ENCODE measurements at regions not wholly inside any gene's neighbourhood (a gene's known extent, or its start where the extent isn't known, plus 50 kb on each side); places are given as distances from the start of the nearest gene placed in this dataset.
"Not testable (repeated sequence)": the region's sequence is repeated elsewhere in the genome, so short reads cannot be mapped to it uniquely, and the experiment has no call there.

DNA sequence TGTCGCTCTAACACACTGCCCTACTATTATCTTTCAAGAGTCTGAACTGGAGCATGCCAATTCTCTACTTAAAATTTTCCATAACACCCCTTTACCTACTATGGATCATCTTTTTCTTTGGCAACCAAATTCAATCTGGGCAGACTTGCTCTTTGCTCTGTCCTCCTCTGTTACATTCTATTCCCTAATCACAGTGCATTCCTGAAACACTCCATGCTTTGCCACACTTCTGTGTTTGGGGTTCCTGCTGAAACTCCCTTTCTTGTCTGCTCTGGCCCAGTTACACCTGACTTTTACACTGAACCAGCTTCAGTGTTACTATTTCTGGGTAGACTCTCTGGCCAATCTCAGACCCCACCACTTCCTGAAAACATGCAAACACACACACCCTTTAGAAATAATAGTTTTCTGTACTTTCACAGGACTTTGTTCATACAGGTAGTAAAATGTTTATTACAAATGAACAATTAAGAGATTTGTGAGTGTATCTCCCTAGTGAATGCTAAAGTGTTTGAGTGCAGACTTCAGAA lies 119.9 kb upstream of the DCC start:
- no peak for DNase-seq

- DNase-seq: no peak
Measured at GRCh38 chr18:52222211-52222610, 117.8 kb upstream of the DCC start.

DNA sequence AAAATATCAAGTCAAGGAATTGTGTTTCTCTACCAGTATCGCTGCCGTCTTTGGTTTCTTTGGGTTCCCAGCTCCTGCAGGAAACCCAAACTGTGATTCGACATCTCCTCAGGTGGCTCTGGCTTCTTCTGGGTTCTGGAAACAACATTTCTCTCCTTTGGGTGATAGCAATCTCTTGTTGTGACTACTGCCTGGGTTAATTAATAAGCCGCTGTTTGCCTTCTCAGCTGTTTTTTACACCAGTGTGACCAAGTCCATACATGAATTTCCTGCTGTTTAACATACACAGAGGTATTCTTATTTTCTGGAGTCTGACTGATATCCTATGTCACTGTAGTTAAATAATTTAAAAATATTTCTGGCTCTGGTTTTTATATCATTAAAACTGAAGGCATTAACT lies 112.5 kb upstream of the DCC start:
- no peak for DNase-seq

GRCh38 chr18:52228166-52228565 lies 111.8 kb upstream of the DCC start:
- no peak for DNase-seq

- no peak for DNase-seq
Measured at GRCh38 chr18:52236131-52236530, 103.9 kb upstream of the DCC start.

DNA sequence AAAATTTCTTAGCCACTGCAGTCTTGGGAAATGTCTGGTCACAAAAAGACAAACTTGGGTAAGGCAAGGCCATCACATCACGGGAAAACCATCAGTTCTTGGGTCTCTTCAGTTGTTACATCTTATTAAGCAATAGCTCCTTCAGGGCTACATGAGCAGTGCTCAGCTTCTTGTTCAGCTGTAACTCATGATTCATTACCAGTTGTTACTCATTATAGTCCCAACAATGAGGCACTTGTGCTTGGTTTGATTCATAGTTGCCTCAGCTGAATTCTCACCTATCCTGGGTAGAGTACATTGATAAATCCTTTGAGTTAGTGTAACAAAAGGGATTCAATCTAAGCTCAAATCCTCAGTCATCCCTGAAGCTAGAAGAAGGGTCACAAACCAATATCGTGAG lies 102.4 kb upstream of the DCC start:
- no peak for DNase-seq

DNA sequence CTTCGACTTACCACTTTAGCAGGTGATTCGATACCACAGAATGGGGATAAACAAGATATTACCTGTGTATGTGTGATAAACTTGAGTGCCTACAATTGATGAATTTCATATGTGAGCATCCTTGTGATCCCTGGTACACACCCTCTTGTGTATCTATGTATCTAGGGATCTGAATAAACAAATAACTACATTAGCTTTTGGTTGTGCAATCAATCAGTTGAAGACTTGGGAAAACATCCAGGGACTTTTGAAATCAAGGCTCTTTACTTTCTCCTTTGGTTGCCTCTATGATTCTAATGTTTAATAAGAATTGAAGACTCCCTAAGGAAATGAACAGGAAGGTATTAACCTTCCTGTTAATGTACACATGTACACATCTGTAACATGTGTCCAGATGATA lies 97.3 kb upstream of the DCC start:
- DNase-seq: no peak

DNA sequence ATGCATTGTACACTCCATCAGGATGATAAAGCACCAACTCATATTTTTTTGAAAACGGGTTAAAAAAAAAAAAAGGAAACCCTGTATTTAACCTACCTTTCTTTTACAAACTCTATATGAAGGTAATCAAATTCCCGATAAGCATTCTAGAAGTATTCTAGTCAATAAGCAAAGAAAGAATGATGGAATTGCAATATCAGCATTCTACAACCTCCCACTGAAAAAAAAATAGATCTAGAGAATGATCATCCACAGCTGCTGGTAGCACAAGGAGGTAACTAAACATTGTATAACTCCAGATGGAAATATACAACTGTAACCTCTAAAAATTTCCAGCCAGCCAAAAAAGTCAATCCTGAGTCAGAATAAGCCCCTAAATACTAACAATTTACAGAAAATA lies 95.3 kb upstream of the DCC start:
- no peak for DNase-seq

DNA sequence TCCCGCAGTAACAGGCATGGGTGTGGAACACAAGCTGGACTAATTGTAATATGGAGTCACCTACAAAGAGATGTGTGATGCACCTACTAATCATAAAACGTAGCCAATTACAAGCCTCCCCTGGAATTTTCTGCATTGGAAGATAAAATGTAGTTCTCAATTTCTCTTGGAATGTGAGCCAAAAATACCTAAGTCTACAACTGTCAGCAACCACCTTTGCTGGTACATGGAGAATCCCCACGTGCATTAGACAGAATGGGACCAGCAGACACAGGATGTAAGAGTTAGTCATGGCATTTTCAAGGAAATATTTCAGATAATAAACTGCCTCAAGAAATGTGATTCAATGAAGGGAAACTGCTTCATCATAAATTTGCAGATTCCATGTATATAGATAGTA lies 85.6 kb upstream of the DCC start:
- no peak for DNase-seq

GRCh38 chr18:52257417-52257816 lies 82.6 kb upstream of the DCC start:
- not testable (repeated sequence) for DNase-seq

GRCh38 chr18:52275817-52276216 lies 64.2 kb upstream of the DCC start:
- DNase-seq: no peak

DNA sequence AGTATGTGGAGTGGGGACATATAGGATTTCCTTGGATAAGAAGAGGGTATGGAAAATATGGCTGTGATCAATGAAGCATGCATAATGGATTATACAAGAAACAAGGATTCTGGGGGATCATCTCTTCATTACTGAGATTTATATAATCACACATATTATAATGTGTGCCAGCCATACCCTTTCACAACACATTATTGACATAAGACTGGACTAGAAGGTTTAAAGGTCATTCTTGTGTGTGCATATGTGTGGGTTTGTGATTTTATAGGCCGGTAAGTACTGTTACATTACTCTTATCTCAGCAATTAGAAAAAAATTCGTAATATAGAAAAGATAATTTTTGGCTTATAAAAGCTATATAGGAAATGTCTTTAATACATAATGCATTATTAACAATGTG lies 62.2 kb upstream of the DCC start:
- no peak for DNase-seq

DNA sequence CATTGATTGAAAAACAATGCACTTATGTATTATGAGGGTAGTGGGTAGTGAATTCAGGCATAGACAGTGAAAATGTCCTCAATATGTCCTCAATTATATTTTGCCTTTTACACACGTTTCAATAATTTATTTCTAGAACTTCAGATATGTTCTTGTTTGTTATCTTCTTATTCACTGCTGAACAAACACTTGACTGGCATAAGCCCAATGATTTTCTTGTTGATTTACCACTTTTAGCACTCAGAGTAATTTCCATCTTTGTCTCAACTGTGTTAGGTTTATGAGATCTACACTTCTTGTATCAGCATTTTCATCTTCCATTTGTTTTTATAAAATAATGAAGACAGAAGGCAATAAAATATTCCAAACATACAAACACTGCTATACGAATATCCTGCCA lies 61.8 kb upstream of the DCC start:
- DNase-seq: no peak

DNA sequence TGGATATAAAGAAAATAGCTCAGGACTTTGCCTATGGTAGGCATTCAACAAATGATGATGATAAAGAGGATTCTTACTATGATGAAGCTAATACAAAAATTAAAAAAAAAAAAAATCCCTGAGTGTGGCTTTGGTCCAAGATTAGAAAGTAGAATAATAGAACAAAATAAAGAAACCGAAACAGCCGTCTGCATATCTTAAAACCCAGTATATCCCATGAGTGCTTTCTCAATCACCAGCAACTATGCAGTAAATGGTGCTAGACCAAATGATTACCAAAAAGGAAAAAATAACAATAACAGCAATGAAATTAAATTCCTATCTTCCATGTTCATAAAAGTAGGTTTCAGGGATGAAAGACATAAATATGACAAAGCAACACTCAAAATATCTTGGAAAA lies 59.3 kb upstream of the DCC start:
- DNase-seq: no peak

DNA sequence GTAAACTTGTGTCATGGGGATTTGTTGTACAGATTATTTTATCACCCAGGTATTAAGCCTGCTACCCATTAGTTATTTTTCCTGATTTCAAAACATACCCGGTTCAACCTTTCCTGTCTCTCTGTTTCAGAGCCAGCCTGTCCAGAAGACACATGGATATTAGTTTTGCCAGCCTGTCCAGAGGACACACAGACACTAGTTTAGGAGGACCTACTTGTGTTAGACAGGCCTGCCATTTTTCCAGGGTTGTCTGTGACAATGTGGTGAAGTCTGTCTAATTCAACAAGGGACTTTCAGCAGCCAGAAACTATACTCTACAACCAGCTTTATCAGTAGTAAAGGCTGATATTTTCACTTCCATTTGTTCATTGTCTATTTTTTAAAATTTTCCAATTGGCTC lies 56.1 kb upstream of the DCC start:
- no peak for DNase-seq

DNA sequence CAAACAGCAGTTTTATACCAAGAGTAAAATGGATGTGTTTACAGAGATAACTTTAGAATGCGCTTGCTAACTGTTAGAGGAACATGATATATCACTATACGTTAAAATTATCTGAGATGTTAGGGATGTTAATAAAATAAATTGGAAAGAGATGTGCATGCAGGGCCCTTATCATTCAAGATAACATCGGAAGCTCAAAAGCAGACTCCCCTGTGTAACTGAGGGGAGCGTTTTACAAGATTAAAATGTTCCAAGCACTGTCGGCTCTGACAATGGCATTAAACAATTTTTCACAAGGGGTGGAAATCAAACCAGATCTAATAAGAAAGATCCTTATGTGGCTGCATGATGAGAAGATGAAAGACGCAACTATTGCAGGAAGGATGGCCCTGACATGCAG lies 53.3 kb upstream of the DCC start:
- DNase-seq: no peak

- DNase-seq: no peak
Measured at GRCh38 chr18:52287151-52287550, 52.8 kb upstream of the DCC start.

- peak; percentile 43 for DNase-seq
Measured at GRCh38 chr18:52288403-52289004, 51.5 kb upstream of the DCC start.

DNA sequence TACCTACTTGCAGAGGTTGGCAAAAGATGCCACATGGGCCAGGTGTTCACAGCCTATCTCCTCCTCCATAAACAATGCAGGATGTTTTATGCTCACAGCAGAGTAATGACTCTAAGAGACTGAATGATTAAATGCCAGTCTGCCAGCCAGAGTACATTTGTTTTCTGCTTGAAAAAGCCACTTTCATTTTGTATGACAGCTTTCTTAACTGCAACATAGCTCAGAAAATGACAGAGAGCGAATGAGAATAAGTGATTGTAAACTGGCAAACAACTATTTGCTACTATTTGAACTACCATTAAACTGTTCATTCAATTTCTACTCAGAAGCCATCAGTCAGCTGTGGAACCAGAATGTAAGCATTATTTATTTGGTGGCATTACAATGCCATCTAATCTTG lies 50.6 kb upstream of the DCC start:
- DNase-seq: no peak

Measured in stimulated activated CD8-positive, alpha-beta memory T cell treated with anti-CD3 and anti-CD28 coated beads, Interleukin-4, amount 100 ng/mL, for 48 hours (primary cell).